ENCODE measurements at regions not wholly inside any gene's neighbourhood (a gene's known extent, or its start where the extent isn't known, plus 50 kb on each side); places are given as distances from the start of the nearest gene placed in this dataset.
"Not testable (repeated sequence)": the region's sequence is repeated elsewhere in the genome, so short reads cannot be mapped to it uniquely, and the experiment has no call there.

GRCh38 chr13:65500481-65500880 is 1729.7 kb downstream of the PCDH9 start:
- DNase-seq (ENCODE audit: low read depth): no peak

DNA sequence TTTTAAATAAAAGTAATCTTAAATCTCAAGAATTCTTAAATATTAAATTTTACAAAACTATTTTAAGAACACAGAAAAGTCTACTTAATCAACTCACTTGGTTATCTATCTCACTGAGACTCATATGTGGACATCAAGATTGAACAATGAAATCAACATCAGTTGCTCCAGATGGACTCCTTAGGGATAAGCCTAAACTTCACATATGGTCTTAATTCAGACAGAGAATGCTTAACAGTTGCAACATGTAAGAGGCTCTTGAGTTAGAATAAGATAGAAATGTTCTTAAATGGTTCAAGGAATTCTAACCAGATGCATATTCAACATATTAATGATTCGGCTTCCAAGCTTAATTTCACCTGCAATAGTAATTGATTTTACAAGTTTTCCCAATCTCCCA is 1730.9 kb downstream of the PCDH9 start:
- DNase-seq (ENCODE audit: low read depth): no peak

DNA sequence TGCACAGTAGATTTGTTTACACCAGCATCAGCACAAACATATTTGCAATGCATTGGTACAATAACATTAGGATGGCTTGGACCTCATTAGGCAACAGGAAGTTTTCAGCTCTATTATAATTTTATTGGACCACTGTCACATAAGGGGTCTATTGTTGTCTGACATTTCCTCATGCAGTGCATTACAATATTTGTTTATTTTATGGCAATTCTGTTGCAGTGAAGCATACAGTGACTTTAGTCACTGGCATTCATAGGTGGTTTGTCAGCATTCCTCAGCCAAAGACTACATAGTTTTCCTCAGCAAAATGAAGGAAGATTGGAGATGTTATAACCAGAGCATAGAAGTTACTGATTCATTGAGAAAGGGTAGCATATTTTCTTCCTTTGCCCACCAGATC is 1732.9 kb downstream of the PCDH9 start:
- DNase-seq (ENCODE audit: low read depth): no peak

DNA sequence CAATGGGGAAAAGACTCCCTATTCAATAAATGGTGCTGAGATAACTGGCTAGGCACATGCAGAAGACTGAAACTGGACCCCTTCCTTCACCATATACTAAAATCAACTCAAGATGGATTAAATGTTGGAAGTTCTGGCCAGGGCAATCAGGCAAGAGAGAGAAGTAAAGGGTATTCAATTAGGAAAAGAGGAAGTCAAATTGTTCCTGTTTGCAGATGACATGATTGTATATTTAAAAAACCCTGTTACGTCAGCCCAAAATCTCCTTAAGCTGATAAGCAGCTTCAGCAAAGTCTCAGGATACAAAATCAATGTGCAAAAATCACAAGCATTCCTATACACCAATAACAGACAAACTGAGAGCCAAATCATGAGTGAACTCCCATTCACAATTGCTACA is 1739.4 kb downstream of the PCDH9 start:
- DNase-seq (ENCODE audit: low read depth): not testable (repeated sequence)

DNA sequence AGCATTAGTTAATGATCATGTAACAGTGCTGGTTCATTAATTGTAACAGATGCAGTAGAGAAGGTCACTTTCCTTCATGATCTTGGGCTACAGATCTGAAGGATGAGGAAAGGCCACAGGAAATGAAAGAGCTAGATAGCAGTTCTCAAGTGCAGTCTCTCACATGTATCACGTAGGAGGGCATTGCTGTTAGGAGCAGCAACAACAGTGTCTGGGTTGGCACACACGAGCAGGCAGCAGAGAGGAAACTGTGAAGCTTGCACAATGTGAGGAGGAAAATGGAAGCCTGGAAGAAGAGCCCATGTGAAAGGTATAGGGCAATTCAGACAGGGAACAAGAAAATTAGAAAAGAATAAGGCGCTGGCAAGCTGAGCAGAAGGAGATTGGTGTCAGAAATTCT is 1741.5 kb downstream of the PCDH9 start:
- DNase-seq (ENCODE audit: low read depth): no peak

DNA sequence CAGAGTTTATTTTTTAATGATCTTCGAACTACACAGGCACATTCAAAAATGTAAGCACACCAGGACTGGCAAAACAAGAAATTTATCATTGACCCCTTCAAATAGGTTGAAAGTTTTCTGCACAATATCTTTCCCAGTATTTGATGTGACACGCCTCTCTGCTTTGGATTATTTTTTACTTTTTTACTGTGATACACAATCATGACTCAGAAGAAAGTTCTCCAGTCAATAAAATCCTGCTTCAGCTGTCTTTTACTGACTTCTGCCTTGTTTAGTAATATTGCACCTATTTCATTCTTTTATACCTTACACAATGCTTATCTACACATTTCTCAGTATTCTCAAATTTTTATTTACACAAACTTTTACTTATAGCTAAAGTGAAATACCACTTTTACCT is 1750.4 kb downstream of the PCDH9 start:
- DNase-seq (ENCODE audit: low read depth): no peak

DNA sequence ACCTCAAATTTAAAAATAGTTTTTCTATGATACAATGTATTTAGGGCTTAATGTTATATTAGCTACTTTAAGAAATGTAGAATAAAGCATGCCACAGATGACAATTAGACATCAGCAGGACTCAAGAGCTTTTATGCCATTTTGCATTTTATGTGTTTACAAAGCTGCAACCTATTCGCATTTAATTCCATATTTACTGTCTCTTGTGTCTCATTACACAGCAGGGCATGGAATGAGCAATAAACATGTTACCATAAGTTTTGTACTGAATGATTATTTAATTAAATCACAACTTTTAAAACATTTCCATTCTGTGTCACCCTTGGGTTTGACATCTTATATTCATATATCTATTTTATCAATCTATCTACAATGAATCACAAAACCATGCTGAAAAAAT is 1756.9 kb downstream of the PCDH9 start:
- no peak for DNase-seq (ENCODE audit: low read depth)

- DNase-seq (ENCODE audit: low read depth): no peak
Measured at GRCh38 chr13:65472336-65472735, 1757.8 kb downstream of the PCDH9 start.

GRCh38 chr13:65470781-65471180 is 1759.4 kb downstream of the PCDH9 start:
- DNase-seq (ENCODE audit: low read depth): no peak

DNA sequence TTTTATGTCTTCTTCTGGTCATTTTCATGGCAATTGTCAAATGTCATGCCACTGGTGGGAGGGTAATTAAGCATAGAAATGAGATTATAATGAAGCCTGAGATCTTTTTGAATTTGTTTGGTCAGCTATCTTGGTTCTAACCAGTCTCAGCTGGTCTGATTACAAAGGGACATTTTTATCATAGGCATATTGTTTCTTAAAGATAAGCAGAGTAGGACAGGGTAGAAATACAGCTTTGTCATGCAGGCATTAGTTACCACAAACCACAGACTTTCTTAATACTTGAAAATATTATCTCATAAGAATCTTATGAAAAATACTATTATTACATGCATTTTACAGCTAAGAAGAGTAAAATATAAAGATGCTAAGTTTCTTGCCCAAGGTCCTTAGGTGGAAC is 1761.5 kb downstream of the PCDH9 start:
- DNase-seq (ENCODE audit: low read depth): no peak

DNA sequence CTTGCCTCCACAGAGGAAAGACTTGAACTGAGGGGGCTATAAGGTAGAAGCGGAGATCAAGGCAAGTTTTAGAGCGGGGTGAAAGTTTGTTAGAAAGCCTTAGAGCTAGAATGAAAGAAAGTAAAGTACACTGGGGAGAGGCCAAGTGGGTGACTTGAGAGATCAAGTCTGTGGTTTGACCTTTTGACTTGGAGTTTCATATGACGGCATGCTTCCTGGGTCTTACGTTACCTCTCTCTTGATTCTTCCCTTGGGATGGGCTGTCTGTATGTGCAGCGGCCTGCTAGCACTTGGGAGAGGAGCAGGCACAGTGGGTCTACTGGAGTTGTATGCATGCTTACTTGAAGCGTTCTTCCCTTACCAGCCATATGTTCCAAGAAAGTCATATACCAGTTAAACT is 1768.5 kb downstream of the PCDH9 start:
- DNase-seq (ENCODE audit: low read depth): no peak

DNA sequence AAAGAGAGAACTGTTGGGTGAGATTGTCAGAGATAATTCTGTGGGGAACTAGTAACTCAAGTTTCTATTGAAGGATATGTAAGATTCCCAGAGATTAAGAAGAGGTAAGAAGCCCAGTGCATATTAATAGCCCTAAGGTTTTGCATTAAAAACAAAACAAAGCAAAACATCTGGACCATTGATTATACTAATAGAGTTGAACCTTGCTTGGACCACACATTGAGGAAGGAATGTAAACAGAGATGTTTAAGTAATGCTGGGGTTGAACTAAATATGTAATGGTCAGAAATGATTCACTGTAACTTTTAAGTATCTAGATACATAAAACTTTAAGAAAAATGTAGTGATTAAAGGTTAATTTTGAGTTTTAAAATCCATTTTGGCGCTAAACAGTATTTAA is 1770.0 kb downstream of the PCDH9 start:
- no peak for DNase-seq (ENCODE audit: low read depth)

GRCh38 chr13:65456150-65456912 is 1773.8 kb downstream of the PCDH9 start:
- DNase-seq (ENCODE audit: low read depth): no peak

DNA sequence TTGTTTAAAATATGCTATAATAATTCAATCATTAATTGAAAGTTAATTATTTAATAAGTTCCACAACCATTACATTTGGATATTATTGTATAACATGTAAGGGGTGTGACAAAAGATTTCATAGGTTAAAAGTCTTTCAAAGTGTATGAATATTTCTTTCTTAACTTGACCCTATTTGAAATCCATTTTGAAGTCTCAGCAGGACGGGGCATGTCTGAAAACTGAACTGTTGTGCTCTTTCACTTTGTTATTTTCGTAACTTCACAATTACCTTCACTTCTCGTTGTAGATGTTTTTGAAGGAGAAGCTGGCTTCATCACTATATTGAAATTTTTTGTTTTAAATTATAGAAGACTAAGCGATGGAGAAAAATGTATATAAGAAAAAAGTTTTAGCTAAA is 1775.7 kb downstream of the PCDH9 start:
- DNase-seq (ENCODE audit: low read depth): no peak

- DNase-seq (ENCODE audit: low read depth): no peak
Measured at GRCh38 chr13:65453982-65454381, 1776.2 kb downstream of the PCDH9 start.

- no peak for DNase-seq (ENCODE audit: low read depth)
Measured at GRCh38 chr13:65445340-65445739, 1784.8 kb downstream of the PCDH9 start.

GRCh38 chr13:65435590-65435989 is 1794.5 kb downstream of the PCDH9 start:
- no peak for DNase-seq (ENCODE audit: low read depth)

- DNase-seq (ENCODE audit: low read depth): no peak
Measured at GRCh38 chr13:65417953-65418352, 1812.2 kb downstream of the PCDH9 start.

GRCh38 chr13:65416784-65417183 is 1813.4 kb downstream of the PCDH9 start:
- no peak for DNase-seq (ENCODE audit: low read depth)

- DNase-seq (ENCODE audit: low read depth): no peak
Measured at GRCh38 chr13:65414187-65414586, 1815.9 kb downstream of the PCDH9 start.

- no peak for DNase-seq (ENCODE audit: low read depth)
Measured at GRCh38 chr13:65411521-65411920, 1818.6 kb downstream of the PCDH9 start.

DNA sequence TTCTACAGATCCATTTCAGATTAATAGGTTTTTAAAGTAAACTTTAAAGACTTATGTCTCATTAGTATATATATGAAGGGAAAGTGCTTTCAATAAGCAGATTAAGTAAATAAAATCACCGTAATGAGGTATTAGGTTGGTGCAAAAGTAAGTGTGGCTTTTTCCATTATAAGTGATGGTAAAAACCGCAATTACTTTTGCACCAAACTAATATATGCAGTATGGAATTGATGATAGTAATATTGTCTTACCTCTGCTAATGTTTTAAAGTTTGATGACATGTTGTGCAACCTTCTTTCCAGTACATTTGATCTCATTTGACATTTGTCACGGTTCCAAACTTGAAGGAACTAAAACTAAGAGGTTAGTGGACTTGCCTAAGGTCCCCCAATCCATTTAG is 1819.3 kb downstream of the PCDH9 start:
- DNase-seq (ENCODE audit: low read depth): no peak

DNA sequence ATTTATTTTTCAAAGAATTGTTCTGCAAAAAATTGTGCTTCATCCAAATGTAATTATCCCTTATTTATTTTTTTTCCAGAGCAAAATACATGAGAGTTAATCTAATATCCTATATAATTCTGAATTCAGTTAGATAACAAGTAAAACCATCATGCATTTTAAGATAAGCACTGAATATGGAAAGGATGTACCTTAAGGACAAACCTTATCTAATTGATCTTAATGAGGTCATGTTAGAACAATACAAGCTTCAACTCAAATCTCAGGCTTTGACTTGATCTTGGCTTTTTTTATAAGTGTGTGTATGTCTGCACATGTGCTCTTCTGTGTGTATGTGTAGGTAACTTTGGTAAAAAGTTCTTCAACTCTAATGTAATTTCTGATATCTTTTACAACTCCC is 1828.8 kb downstream of the PCDH9 start:
- no peak for DNase-seq (ENCODE audit: low read depth)

- no peak for DNase-seq (ENCODE audit: low read depth)
Measured at GRCh38 chr13:65400702-65401101, 1829.4 kb downstream of the PCDH9 start.

Measured in Daoy (cell line).